HEK293 (cell line): ENCODE measurements at regions not wholly inside any gene's neighbourhood (a gene's known extent, or its start where the extent isn't known, plus 50 kb on each side); places are given as distances from the start of the nearest gene placed in this dataset.

Experiments used
- ZBTB8A ChIP-seq: fragments of 450-650 bp; formaldehyde crosslinking; IDR thresholded peaks from 2 replicates; pipeline ENCODE4 v1.5.1; 2016; ENCODE audit warnings: missing biosample characterization, missing genetic modification characterization
- ZNF121 ChIP-seq: fragments of 450-650 bp; formaldehyde crosslinking; IDR thresholded peaks from 2 replicates; pipeline ENCODE4 v1.5.1; 2016; ENCODE audit warnings: missing biosample characterization, missing genetic modification characterization
- ZNF140 ChIP-seq: fragments of 450-650 bp; formaldehyde crosslinking; IDR thresholded peaks from 2 replicates; pipeline ENCODE4 v1.5.1; 2016; ENCODE audit warnings: missing biosample characterization, missing genetic modification characterization
- ZNF18 ChIP-seq: fragments of 450-650 bp; formaldehyde crosslinking; IDR thresholded peaks from 2 replicates; pipeline ENCODE4 v1.5.1; 2016; ENCODE audit warnings: missing biosample characterization, missing genetic modification characterization
- ZNF660 ChIP-seq: fragments of 450-650 bp; IDR thresholded peaks from 2 replicates; pipeline ENCODE4 v1.5.1; 2018; ENCODE audit warnings: missing biosample characterization, mild to moderate bottlenecking, missing genetic modification characterization
- ZNF747 ChIP-seq: fragments of 450-650 bp; formaldehyde crosslinking; IDR thresholded peaks from 2 replicates; pipeline ENCODE4 v1.5.1; 2016; ENCODE audit warnings: missing biosample characterization, missing genetic modification characterization
- TF ChIP-seq, protein P1 (sequence below): fragments of 450-650 bp; formaldehyde crosslinking; IDR thresholded peaks from 2 replicates; pipeline ENCODE4 v1.5.1; 2016; ENCODE audit warnings: missing biosample characterization, missing genetic modification characterization
- TF ChIP-seq, protein P2 (sequence below): fragments of 450-650 bp; formaldehyde crosslinking; conservative IDR thresholded peaks from 2 replicates; pipeline ENCODE4 v1.5.1; 2016; ENCODE audit warnings: low read depth, missing biosample characterization, missing genetic modification characterization

GRCh38 chr19:32219392-32219791, 126.0 kb upstream of the ZNF507 start:
- TF ChIP-seq, protein P1, sequence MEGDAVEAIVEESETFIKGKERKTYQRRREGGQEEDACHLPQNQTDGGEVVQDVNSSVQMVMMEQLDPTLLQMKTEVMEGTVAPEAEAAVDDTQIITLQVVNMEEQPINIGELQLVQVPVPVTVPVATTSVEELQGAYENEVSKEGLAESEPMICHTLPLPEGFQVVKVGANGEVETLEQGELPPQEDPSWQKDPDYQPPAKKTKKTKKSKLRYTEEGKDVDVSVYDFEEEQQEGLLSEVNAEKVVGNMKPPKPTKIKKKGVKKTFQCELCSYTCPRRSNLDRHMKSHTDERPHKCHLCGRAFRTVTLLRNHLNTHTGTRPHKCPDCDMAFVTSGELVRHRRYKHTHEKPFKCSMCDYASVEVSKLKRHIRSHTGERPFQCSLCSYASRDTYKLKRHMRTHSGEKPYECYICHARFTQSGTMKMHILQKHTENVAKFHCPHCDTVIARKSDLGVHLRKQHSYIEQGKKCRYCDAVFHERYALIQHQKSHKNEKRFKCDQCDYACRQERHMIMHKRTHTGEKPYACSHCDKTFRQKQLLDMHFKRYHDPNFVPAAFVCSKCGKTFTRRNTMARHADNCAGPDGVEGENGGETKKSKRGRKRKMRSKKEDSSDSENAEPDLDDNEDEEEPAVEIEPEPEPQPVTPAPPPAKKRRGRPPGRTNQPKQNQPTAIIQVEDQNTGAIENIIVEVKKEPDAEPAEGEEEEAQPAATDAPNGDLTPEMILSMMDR, result no peak
- TF ChIP-seq ZNF18, result no peak
- no peak for TF ChIP-seq ZNF747 (tag by site-specific recombination)
- no peak for TF ChIP-seq ZNF121 (tag by site-specific recombination)
- TF ChIP-seq ZNF140 (tag by site-specific recombination), result no peak
- TF ChIP-seq ZNF660 (tag by site-specific recombination), result no peak
- TF ChIP-seq ZBTB8A (tag by site-specific recombination), result no peak
- TF ChIP-seq, protein P2, sequence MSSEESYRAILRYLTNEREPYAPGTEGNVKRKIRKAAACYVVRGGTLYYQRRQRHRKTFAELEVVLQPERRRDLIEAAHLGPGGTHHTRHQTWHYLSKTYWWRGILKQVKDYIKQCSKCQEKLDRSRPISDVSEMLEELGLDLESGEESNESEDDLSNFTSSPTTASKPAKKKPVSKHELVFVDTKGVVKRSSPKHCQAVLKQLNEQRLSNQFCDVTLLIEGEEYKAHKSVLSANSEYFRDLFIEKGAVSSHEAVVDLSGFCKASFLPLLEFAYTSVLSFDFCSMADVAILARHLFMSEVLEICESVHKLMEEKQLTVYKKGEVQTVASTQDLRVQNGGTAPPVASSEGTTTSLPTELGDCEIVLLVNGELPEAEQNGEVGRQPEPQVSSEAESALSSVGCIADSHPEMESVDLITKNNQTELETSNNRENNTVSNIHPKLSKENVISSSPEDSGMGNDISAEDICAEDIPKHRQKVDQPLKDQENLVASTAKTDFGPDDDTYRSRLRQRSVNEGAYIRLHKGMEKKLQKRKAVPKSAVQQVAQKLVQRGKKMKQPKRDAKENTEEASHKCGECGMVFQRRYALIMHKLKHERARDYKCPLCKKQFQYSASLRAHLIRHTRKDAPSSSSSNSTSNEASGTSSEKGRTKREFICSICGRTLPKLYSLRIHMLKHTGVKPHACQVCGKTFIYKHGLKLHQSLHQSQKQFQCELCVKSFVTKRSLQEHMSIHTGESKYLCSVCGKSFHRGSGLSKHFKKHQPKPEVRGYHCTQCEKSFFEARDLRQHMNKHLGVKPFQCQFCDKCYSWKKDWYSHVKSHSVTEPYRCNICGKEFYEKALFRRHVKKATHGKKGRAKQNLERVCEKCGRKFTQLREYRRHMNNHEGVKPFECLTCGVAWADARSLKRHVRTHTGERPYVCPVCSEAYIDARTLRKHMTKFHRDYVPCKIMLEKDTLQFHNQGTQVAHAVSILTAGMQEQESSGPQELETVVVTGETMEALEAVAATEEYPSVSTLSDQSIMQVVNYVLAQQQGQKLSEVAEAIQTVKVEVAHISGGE (tag by site-specific recombination), result no peak
